HEK293 (cell line): ENCODE measurements at regions not wholly inside any gene's neighbourhood (a gene's known extent, or its start where the extent isn't known, plus 50 kb on each side); places are given as distances from the start of the nearest gene placed in this dataset.

Source experiments
- CTCF ChIA-PET: fragments of 350-600 bp; formaldehyde crosslinking; extraction: SDS; loops from one replicate; lab custom pipeline; 2021; ENCODE audit warnings: antibody characterized with exemption; lab: Yijun Ruan, JAX
- POLR2A ChIA-PET: fragments of 300-600 bp; formaldehyde crosslinking; extraction: SDS; loops from one replicate; lab custom pipeline; 2020; ENCODE audit warnings: antibody characterized with exemption, inconsistent platforms; lab: Yijun Ruan, JAX
- H3K27ac ChIP-seq: fragments of 200-500 bp; sonication (Bioruptor generic); 2 replicates; pipeline ENCODE4 v1.5.1; 2014; ENCODE audit warnings: low read depth, low read length, control low read depth, inconsistent platforms; ENCODE audit errors: extremely low read depth
- H3K36me3 ChIP-seq, 2 experiments: fragments of 200-500 bp in 1 of 2; sonication (Bioruptor generic) in 1 of 2; 1 replicate in 1 of 2; 2 replicates in 1 of 2; pipeline ENCODE4 v1.5.1; 2014 to 2017; ENCODE audit warnings: inconsistent platforms in 2 of 2, low read length in 2 of 2; ENCODE audit not compliant: control insufficient read depth in 2 of 2, insufficient read depth in 1 of 2
- H3K4me1 ChIP-seq: fragments of 200-500 bp; sonication (Bioruptor generic); 2 replicates; pipeline ENCODE4 v1.5.1; 2014; ENCODE audit warnings: mild to moderate bottlenecking, low read length, inconsistent platforms; ENCODE audit not compliant: control insufficient read depth, insufficient read depth
- H3K4me3 ChIP-seq: 2 replicates; pipeline ENCODE4 v1.5.1; 2011; ENCODE audit warnings: low read depth, mild to moderate bottlenecking, control low read depth, low read length, moderate library complexity
- H3K9me3 ChIP-seq: fragments of 200-500 bp; sonication (Bioruptor generic); 2 replicates; pipeline ENCODE4 v1.5.1; 2014; ENCODE audit warnings: low read depth, low read length, inconsistent platforms; ENCODE audit not compliant: control insufficient read depth, insufficient read depth
- FEZF1 ChIP-seq: fragments of 450-650 bp; formaldehyde crosslinking; IDR thresholded peaks from 2 replicates; pipeline ENCODE4 v1.5.1; 2016; ENCODE audit warnings: missing biosample characterization, missing genetic modification characterization
- GLI2 ChIP-seq: fragments of 450-650 bp; formaldehyde crosslinking; IDR thresholded peaks from 2 replicates; pipeline ENCODE4; 2017; ENCODE audit warnings: missing biosample characterization, missing genetic modification characterization, low read depth, borderline replicate concordance
- KLF7 ChIP-seq: fragments of 450-650 bp; formaldehyde crosslinking; IDR thresholded peaks from 2 replicates; pipeline ENCODE4 v1.5.1; 2016; ENCODE audit warnings: missing biosample characterization, missing genetic modification characterization, borderline replicate concordance
- WT1 ChIP-seq: fragments of 450-650 bp; formaldehyde crosslinking; IDR thresholded peaks from 2 replicates; pipeline ENCODE4 v1.5.1; 2016; ENCODE audit warnings: missing biosample characterization, missing genetic modification characterization
- ZBTB20 ChIP-seq: fragments of 450-650 bp; formaldehyde crosslinking; IDR thresholded peaks from 2 replicates; pipeline ENCODE4 v1.5.1; 2016; ENCODE audit warnings: missing biosample characterization, missing genetic modification characterization
- ZFP37 ChIP-seq: fragments of 450-650 bp; formaldehyde crosslinking; IDR thresholded peaks from 2 replicates; pipeline ENCODE4 v1.5.1; 2016; ENCODE audit warnings: missing biosample characterization, missing genetic modification characterization
- ZNF157 ChIP-seq: fragments of 450-650 bp; formaldehyde crosslinking; IDR thresholded peaks from 2 replicates; pipeline ENCODE4 v1.5.1; 2016; ENCODE audit warnings: missing biosample characterization, missing genetic modification characterization
- ZNF184 ChIP-seq: fragments of 450-650 bp; IDR thresholded peaks from 2 replicates; pipeline ENCODE4 v1.5.1; 2018; ENCODE audit warnings: missing biosample characterization, mild to moderate bottlenecking, missing genetic modification characterization
- ZNF391 ChIP-seq: fragments of 450-650 bp; formaldehyde crosslinking; IDR thresholded peaks from 2 replicates; pipeline ENCODE4 v1.5.1; 2016; ENCODE audit warnings: low read depth, missing biosample characterization, missing genetic modification characterization, borderline replicate concordance
- ZNF623 ChIP-seq: fragments of 450-650 bp; formaldehyde crosslinking; IDR thresholded peaks from 2 replicates; pipeline ENCODE4 v1.5.1; 2016; ENCODE audit warnings: missing biosample characterization, missing genetic modification characterization
- ZXDB ChIP-seq: fragments of 450-650 bp; formaldehyde crosslinking; IDR thresholded peaks from 2 replicates; pipeline ENCODE4 v1.5.1; 2016; ENCODE audit warnings: missing biosample characterization, missing genetic modification characterization
- TF ChIP-seq, protein P1 (sequence below): fragments of 450-650 bp; formaldehyde crosslinking; IDR thresholded peaks from 2 replicates; pipeline ENCODE4 v1.5.1; 2016; ENCODE audit warnings: missing biosample characterization, missing genetic modification characterization
- TF ChIP-seq, protein P2 (sequence below): fragments of 450-650 bp; formaldehyde crosslinking; IDR thresholded peaks from 2 replicates; pipeline ENCODE4 v1.5.1; 2017; ENCODE audit warnings: missing biosample characterization, missing genetic modification characterization
- TF ChIP-seq, protein P3 (sequence below): fragments of 450-650 bp; formaldehyde crosslinking; IDR thresholded peaks from 2 replicates; pipeline ENCODE4 v1.5.1; 2016; ENCODE audit warnings: missing biosample characterization, missing genetic modification characterization, low read depth
- TF ChIP-seq, protein P4 (sequence below): fragments of 450-650 bp; formaldehyde crosslinking; IDR thresholded peaks from 2 replicates; pipeline ENCODE4 v1.5.1; 2017; ENCODE audit warnings: missing biosample characterization, missing genetic modification characterization
- TF ChIP-seq, protein P5 (sequence below): fragments of 450-650 bp; formaldehyde crosslinking; IDR thresholded peaks from 2 replicates; pipeline ENCODE4 v1.5.1; 2016; ENCODE audit warnings: missing biosample characterization, missing genetic modification characterization

DNA sequence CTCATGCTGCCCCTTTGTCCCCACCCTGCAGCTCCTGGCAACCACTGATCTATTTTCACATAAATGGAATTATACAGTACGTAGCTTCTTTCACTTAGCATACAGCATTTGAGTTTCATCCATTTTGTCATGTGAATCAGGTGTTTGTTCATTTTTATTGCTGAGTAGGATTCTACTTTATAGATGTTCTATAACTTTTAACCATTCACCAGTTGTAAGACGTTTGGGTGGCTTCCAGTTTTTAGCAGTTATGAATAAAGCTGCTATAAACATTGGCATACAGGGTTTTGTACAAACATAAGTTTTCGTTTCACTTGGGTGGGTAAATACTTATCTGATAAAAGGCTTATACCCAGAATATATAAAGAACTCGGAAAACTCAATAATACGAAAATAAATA lies 102.3 kb upstream of the KLHL13 start (continued):
- TF ChIP-seq, protein P1, sequence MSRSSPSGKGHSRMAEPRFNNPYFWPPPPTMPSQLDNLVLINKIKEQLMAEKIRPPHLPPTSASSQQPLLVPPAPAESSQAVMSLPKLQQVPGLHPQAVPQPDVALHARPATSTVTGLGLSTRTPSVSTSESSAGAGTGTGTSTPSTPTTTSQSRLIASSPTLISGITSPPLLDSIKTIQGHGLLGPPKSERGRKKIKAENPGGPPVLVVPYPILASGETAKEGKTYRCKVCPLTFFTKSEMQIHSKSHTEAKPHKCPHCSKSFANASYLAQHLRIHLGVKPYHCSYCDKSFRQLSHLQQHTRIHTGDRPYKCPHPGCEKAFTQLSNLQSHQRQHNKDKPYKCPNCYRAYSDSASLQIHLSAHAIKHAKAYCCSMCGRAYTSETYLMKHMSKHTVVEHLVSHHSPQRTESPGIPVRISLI, result no peak
- TF ChIP-seq ZNF623 (tag by site-specific recombination) (no peak), KLF7 (no peak), ZXDB (tag by site-specific recombination) (no peak), ZBTB20 (no peak), ZNF157 (tag by site-specific recombination) (no peak), WT1 (no peak), GLI2 (no peak)
- TF ChIP-seq, protein P2, sequence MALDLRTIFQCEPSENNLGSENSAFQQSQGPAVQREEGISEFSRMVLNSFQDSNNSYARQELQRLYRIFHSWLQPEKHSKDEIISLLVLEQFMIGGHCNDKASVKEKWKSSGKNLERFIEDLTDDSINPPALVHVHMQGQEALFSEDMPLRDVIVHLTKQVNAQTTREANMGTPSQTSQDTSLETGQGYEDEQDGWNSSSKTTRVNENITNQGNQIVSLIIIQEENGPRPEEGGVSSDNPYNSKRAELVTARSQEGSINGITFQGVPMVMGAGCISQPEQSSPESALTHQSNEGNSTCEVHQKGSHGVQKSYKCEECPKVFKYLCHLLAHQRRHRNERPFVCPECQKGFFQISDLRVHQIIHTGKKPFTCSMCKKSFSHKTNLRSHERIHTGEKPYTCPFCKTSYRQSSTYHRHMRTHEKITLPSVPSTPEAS (tag by site-specific recombination), result no peak
- TF ChIP-seq, all 188 proteins: peak for 0

DNA sequence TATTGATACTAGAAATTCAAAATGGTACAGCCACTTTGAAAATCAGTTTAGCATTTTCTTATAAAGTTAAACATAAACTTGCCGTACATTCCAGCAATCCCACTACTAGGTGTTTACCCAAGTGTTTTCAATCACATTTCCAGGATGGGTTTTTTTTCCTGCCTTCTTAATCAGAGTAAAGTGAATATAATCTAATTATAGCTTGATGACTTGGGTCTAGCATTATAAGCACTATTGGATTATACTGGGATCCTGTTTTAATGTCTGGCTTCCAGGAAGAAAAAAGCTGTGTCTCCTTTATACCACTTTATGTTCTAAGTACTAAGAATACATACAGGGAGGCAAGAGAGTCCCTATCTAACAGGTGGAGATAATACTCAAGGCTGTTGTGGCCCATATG lies 103.3 kb upstream of the KLHL13 start:
- Histone ChIP-seq H3K4me1 (no peaks in the 10 kb centered on the region), H3K36me3 (no peaks in the 10 kb centered on the region), H3K4me3 (no peak overlapping the region), H3K9me3 (no peaks in the 10 kb centered on the region; the same call in 1 of the 2 replicates), H3K27ac (no peak overlapping the region)
- TF ChIP-seq FEZF1, result no peak
- TF ChIP-seq ZNF184 (tag by site-specific recombination), result no peak
- TF ChIP-seq, protein P3, sequence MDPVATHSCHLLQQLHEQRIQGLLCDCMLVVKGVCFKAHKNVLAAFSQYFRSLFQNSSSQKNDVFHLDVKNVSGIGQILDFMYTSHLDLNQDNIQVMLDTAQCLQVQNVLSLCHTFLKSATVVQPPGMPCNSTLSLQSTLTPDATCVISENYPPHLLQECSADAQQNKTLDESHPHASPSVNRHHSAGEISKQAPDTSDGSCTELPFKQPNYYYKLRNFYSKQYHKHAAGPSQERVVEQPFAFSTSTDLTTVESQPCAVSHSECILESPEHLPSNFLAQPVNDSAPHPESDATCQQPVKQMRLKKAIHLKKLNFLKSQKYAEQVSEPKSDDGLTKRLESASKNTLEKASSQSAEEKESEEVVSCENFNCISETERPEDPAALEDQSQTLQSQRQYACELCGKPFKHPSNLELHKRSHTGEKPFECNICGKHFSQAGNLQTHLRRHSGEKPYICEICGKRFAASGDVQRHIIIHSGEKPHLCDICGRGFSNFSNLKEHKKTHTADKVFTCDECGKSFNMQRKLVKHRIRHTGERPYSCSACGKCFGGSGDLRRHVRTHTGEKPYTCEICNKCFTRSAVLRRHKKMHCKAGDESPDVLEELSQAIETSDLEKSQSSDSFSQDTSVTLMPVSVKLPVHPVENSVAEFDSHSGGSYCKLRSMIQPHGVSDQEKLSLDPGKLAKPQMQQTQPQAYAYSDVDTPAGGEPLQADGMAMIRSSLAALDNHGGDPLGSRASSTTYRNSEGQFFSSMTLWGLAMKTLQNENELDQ (tag by site-specific recombination), result no peak
- TF ChIP-seq, protein P4, sequence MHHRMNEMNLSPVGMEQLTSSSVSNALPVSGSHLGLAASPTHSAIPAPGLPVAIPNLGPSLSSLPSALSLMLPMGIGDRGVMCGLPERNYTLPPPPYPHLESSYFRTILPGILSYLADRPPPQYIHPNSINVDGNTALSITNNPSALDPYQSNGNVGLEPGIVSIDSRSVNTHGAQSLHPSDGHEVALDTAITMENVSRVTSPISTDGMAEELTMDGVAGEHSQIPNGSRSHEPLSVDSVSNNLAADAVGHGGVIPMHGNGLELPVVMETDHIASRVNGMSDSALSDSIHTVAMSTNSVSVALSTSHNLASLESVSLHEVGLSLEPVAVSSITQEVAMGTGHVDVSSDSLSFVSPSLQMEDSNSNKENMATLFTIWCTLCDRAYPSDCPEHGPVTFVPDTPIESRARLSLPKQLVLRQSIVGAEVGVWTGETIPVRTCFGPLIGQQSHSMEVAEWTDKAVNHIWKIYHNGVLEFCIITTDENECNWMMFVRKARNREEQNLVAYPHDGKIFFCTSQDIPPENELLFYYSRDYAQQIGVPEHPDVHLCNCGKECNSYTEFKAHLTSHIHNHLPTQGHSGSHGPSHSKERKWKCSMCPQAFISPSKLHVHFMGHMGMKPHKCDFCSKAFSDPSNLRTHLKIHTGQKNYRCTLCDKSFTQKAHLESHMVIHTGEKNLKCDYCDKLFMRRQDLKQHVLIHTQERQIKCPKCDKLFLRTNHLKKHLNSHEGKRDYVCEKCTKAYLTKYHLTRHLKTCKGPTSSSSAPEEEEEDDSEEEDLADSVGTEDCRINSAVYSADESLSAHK, result no peak
- TF ChIP-seq ZFP37, result no peak
- no peak for TF ChIP-seq ZNF391 (tag by site-specific recombination)
- TF ChIP-seq, protein P5, sequence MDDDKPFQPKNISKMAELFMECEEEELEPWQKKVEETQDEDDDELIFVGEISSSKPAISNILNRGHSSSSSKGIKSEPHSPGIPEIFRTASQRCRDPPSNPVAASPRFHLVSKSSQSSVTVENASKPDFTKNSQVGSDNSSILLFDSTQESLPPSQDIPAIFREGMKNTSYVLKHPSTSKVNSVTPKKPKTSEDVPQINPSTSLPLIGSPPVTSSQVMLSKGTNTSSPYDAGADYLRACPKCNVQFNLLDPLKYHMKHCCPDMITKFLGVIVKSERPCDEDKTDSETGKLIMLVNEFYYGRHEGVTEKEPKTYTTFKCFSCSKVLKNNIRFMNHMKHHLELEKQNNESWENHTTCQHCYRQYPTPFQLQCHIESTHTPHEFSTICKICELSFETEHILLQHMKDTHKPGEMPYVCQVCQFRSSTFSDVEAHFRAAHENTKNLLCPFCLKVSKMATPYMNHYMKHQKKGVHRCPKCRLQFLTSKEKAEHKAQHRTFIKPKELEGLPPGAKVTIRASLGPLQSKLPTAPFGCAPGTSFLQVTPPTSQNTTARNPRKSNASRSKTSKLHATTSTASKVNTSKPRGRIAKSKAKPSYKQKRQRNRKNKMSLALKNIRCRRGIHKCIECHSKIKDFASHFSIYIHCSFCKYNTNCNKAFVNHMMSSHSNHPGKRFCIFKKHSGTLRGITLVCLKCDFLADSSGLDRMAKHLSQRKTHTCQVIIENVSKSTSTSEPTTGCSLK (tag by site-specific recombination), result no peak
- CTCF ChIA-PET, result no interaction called here
- POLR2A ChIA-PET, result no interaction called here
